HUES6 (cell line): ENCODE measurements at regions not wholly inside any gene's neighbourhood (a gene's known extent, or its start where the extent isn't known, plus 50 kb on each side); places are given as distances from the start of the nearest gene placed in this dataset.

ENCODE experiments used
- H3K27ac ChIP-seq: 2 replicates; pipeline ENCODE4 v1.7.0; 2013; ENCODE audit warnings: low read depth, mild to moderate bottlenecking, low read length, inconsistent platforms
- H3K27me3 ChIP-seq: 2 replicates; pipeline ENCODE4 v1.6.1; 2013; ENCODE audit warnings: low read length; ENCODE audit not compliant: control insufficient read depth, insufficient read depth
- H3K36me3 ChIP-seq: 2 replicates; pipeline ENCODE4 v1.6.1; 2013; ENCODE audit warnings: low read length; ENCODE audit not compliant: control insufficient read depth, insufficient read depth
- H3K4me1 ChIP-seq: 2 replicates; pipeline ENCODE4 v1.6.1; 2013; ENCODE audit warnings: low read length; ENCODE audit not compliant: control insufficient read depth, insufficient read depth
- H3K4me3 ChIP-seq: 2 replicates; pipeline ENCODE4 v1.5.1; 2013; ENCODE audit warnings: low read depth, low read length
- H3K9ac ChIP-seq: one replicate; pipeline ENCODE4 v1.6.1; 2013; ENCODE audit warnings: mild to moderate bottlenecking, low read length
- H3K9me3 ChIP-seq: 2 replicates; pipeline ENCODE4 v1.6.1; 2013; ENCODE audit warnings: low read depth, low read length; ENCODE audit not compliant: control insufficient read depth, insufficient read depth

DNA sequence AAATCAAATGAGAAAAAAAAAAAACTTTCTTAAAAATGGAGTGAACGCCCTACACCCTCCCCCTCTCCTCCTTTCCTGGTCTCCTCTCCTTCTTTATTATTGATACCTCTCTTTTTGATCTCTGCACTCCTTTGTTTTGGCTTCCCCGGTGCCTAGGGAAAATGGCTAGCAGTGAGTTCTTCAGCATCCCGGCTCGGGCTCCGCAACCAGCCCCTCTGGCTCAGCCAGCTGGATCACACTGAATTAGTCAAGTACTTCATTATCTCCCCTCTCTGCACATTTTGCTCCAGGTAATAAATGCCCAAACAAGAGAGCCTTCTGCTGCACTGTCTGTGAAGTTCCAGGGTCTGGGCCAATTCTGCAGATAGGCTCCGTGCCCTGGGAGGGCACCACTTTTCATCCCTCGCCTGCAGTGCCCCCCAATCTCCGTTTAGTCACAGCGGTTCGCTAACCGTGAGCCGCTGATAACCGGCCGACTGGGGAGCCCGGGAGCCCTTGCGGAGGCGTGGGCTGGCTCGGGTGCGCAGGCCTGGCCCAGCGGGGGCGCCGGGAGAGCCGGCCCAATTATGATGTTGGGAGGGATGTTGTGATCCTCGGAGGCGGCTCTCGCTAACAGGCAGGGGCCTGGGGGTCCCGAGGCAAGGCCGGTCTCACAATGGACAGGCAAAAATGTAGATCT is 301.9 kb downstream of the TFAP2A start:
- H3K36me3 ChIP-seq, result no peaks in the 10 kb centered on the region
- no peak overlapping the region for H3K9ac ChIP-seq
- no peaks in the 10 kb centered on the region for H3K9me3 ChIP-seq
- peaks cover 11% of the 10 kb centered on the region for H3K27me3 ChIP-seq
- peaks cover 4% of the 10 kb centered on the region for H3K4me1 ChIP-seq
- no peak overlapping the region for H3K27ac ChIP-seq
- H3K4me3 ChIP-seq, result peak overlapping the region; percentile 38

DNA sequence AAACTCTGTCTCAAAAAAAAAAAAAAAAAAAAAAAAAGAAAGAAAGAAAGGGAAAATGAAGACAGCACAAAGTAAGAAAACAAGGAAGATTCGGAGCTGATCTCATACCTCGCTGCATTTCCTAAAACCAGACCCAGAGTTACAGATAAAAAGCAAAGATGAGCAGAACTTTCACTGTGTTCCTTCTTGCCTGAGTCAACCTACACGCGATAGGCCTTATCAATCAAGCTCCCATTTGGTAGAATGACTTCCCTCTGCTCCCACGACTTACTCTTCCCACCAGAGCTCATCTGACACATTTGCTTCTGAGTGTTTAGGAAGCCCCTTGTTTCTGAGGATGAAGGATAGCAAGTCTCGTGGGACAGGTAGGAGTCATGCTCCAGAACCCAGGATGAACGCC is 302.9 kb downstream of the TFAP2A start:
- Histone ChIP-seq H3K27ac (no peak overlapping the region), H3K9me3 (no peaks in the 10 kb centered on the region), H3K4me1 (peaks cover 4% of the 10 kb centered on the region), H3K4me3 (no peak overlapping the region), H3K9ac (no peak overlapping the region), H3K36me3 (no peaks in the 10 kb centered on the region), H3K27me3 (peaks cover 11% of the 10 kb centered on the region)

DNA sequence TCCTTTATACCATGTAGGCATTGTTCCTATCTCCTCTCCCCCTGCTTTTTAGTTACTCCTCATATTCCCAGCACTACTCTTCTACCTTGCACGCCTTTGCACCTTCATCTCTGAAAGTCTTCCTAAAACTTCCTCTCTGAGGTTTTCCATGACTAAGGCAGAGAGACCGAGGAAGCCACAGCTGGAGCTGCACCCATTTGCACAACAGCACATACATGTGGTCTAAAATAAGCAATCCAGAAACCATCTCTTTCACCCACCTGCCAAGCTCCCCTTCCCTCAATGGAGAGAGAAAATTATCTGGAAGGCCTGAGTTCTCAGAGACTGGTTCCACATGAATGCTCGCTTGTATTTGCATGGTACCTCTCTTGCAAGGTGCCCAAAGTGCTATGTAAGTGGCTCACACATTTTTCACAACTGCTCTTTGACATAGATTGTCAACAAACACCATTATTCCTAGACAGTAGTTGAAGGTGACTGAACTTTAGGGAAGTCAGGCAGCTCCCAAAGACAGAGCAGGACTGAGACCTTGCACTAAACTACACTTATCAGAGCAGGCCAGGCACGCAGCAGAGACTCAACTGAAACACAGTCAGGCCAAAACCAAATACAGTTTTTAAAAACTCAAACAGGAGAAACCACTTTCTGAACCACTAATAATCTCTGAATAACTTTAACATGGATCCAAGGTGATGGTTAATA is 313.2 kb downstream of the TFAP2A start:
- H3K9ac ChIP-seq, result no peak overlapping the region
- H3K36me3 ChIP-seq, result no peaks in the 10 kb centered on the region
- H3K4me1 ChIP-seq, result peaks cover 13% of the 10 kb centered on the region
- H3K27me3 ChIP-seq, result no peaks in the 10 kb centered on the region
- no peak overlapping the region for H3K27ac ChIP-seq
- H3K4me3 ChIP-seq, result no peak overlapping the region
- H3K9me3 ChIP-seq, result no peaks in the 10 kb centered on the region

DNA sequence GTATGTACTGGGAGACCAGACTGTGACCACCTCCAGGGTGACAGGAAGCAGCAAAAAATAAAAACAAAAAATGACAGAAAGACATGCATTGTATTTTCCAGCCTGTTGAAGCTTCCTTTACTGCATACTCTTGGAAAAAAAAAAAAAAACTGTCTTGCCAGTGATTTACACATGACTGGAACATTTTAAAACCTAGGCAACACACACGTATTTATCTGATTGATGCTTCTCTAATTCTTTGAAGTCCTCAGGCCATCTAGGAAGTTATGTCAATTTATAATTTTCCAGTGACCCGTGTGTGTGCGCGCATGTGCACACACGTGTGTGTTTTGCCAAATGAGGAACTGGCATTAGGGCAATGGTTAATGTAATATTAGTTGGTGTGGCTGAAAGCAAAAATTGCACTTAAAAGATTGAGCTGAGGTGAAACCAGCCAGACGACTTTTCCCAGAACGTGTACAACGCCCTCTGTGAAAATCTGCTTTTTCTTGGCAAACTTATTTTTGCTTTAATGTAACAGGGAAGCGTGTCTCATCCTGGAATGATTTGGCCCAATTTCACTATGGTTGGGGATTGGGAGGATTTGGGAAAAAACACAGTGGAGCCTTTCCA is 315.2 kb downstream of the TFAP2A start:
- Histone ChIP-seq H3K4me3 (no peak overlapping the region), H3K27ac (no peak overlapping the region), H3K9me3 (peaks cover 4% of the 10 kb centered on the region), H3K36me3 (no peaks in the 10 kb centered on the region), H3K9ac (no peak overlapping the region), H3K27me3 (no peaks in the 10 kb centered on the region), H3K4me1 (peaks cover 13% of the 10 kb centered on the region)

- peaks cover 13% of the 10 kb centered on the region for H3K4me1 ChIP-seq
- no peaks in the 10 kb centered on the region for H3K27me3 ChIP-seq
- no peak overlapping the region for H3K9ac ChIP-seq
- no peak overlapping the region for H3K4me3 ChIP-seq
- peaks cover 11% of the 10 kb centered on the region for H3K9me3 ChIP-seq
- H3K27ac ChIP-seq, result no peak overlapping the region
- H3K36me3 ChIP-seq, result no peaks in the 10 kb centered on the region
These were observed 315.9 kb downstream of the TFAP2A start for GRCh38 chr6:10098756-10099528.

- Histone ChIP-seq H3K4me1 (no peaks in the 10 kb centered on the region), H3K9ac (no peak overlapping the region), H3K4me3 (no peak overlapping the region), H3K9me3 (peaks cover 32% of the 10 kb centered on the region), H3K36me3 (no peaks in the 10 kb centered on the region), H3K27ac (no peak overlapping the region), H3K27me3 (no peaks in the 10 kb centered on the region)
These were observed 321.6 kb downstream of the TFAP2A start for GRCh38 chr6:10093282-10093681.

GRCh38 chr6:10084111-10084986 is 330.5 kb downstream of the TFAP2A start:
- Histone ChIP-seq H3K27me3 (no peaks in the 10 kb centered on the region), H3K9me3 (no peaks in the 10 kb centered on the region), H3K4me1 (no peaks in the 10 kb centered on the region), H3K9ac (no peak overlapping the region), H3K4me3 (no peak overlapping the region), H3K27ac (no peak overlapping the region), H3K36me3 (no peaks in the 10 kb centered on the region)

- no peaks in the 10 kb centered on the region for H3K36me3 ChIP-seq
- no peak overlapping the region for H3K4me3 ChIP-seq
- no peaks in the 10 kb centered on the region for H3K4me1 ChIP-seq
- no peaks in the 10 kb centered on the region for H3K9me3 ChIP-seq
- no peak overlapping the region for H3K27ac ChIP-seq
- no peaks in the 10 kb centered on the region for H3K27me3 ChIP-seq
- H3K9ac ChIP-seq, result no peak overlapping the region
These were observed 332.5 kb downstream of the TFAP2A start for GRCh38 chr6:10082385-10082784.

- Histone ChIP-seq H3K9me3 (no peaks in the 10 kb centered on the region), H3K36me3 (no peaks in the 10 kb centered on the region), H3K9ac (no peak overlapping the region), H3K27ac (no peak overlapping the region), H3K4me3 (no peak overlapping the region), H3K27me3 (no peaks in the 10 kb centered on the region), H3K4me1 (no peaks in the 10 kb centered on the region)
These were observed 332.9 kb downstream of the TFAP2A start for GRCh38 chr6:10081957-10082356.

- Histone ChIP-seq H3K9ac (no peak overlapping the region), H3K4me1 (no peaks in the 10 kb centered on the region), H3K27ac (no peak overlapping the region), H3K4me3 (no peak overlapping the region), H3K36me3 (no peaks in the 10 kb centered on the region), H3K27me3 (no peaks in the 10 kb centered on the region), H3K9me3 (no peaks in the 10 kb centered on the region)
These were observed 333.8 kb downstream of the TFAP2A start for GRCh38 chr6:10081075-10081474.
